ENCODE measurements at regions not wholly inside any gene's neighbourhood (a gene's known extent, or its start where the extent isn't known, plus 50 kb on each side); places are given as distances from the start of the nearest gene placed in this dataset.

- TF ChIP-seq CTCF (IDR thresholded peaks at IDR 0.05; ENCODE audit: borderline replicate concordance, extremely low read depth, low read length, poor library complexity, severe bottlenecking) (no peak), EZH2 (IDR thresholded peaks at IDR 0.05; ENCODE audit: borderline replicate concordance, low read depth, low read length, severe bottlenecking) (no peak)
Measured at GRCh38 chr2:23118313-23118712, 266.7 kb upstream of the KLHL29 start.

Data from DND-41 (cell line).